Right lobe of liver (tissue), 6 donors: ENCODE measurements at regions not wholly inside any gene's neighbourhood (a gene's known extent, or its start where the extent isn't known, plus 50 kb on each side); places are given as distances from the start of the nearest gene placed in this dataset.

Experiments
- ATAC-seq, 4 donors: fragments of 200-7000 bp; cut with Tn5 transposase; one replicate each; pipeline ENCODE4 v1.9.1; 2020; ENCODE audit warnings: mild to moderate bottlenecking in 4 of 4, moderate library complexity in 4 of 4
- DNase-seq, 3 donors: peaks; one replicate each; pipeline ENCODE4 v3.0.0-alpha.2; 2020
- H3K27ac ChIP-seq, 3 donors: fragments of 200-600 bp; one replicate each; pipeline ENCODE4 v1.8.0; 2022
- H3K27me3 ChIP-seq, 2 donors: fragments of 200-600 bp; one replicate each; pipeline ENCODE4 v1.8.0; 2022
- H3K36me3 ChIP-seq, 4 donors: fragments of 200-600 bp; sonication (generic) in 1 of 4; one replicate each; pipeline versions ENCODE4 v1.5.1 to v1.8.0; 2017 to 2022; ENCODE audit warnings: control low read depth in 1 of 4
- H3K4me1 ChIP-seq, 4 donors: fragments of 200-600 bp; sonication (generic) in 1 of 4; one replicate each; pipeline versions ENCODE4 v1.5.1 to v1.8.0; 2017 to 2022; ENCODE audit warnings: control low read depth in 1 of 4
- H3K4me3 ChIP-seq, 3 donors: fragments of 200-600 bp; one replicate each; pipeline ENCODE4 v1.8.0; 2022
- H3K9me3 ChIP-seq, 4 donors: fragments of 200-600 bp; sonication (generic) in 1 of 4; one replicate each; pipeline versions ENCODE4 v1.5.1 to v1.8.0; 2017 to 2022; ENCODE audit warnings: control low read depth in 1 of 4
- POLR2A ChIP-seq: fragments of 450-650 bp; IDR thresholded peaks from one replicate; pipeline ENCODE4 v1.6.1; 2017; ENCODE audit warnings: antibody characterized with exemption, mild to moderate bottlenecking
- WGBS: methylation state at CpG from one replicate; pipeline ENCODE4 v1.1.6; 2018; ENCODE audit warnings: low coverage, low lambda C conversion rate; ENCODE audit not compliant: insufficient coverage; ENCODE audit errors: missing lambda C conversion rate; 5-methylcytosine and 5-hydroxymethylcytosine counted together
- intact Hi-C, 2 donors: fragments of 100-400 bp; cut with DNase I; formaldehyde crosslinking; loops; one replicate each; pipeline versions ENCODE4 v1.11.2 to v1.14.1; 2022
- TF ChIP-seq, protein P1 (sequence below), 4 donors: fragments of 200-600 bp in 3 of 4; fragments of 450-650 bp in 1 of 4; IDR thresholded peaks; one replicate each; pipeline versions ENCODE4 v1.5.1 to v1.8.0; 2016 to 2022; ENCODE audit warnings: antibody characterized with exemption in 4 of 4, mild to moderate bottlenecking in 2 of 4
- donor health status: DM: no; HTN: yes; CAD: no.
- donor health status: DM: no; HTN: no; CAD: no.
- donor health status: DM: no; HTN: no; CAD: no.
- donor health status: DM: no; HTN: yes; CAD: no.
- donor health status: DM: no; HTN: yes; CAD: no.

DNA sequence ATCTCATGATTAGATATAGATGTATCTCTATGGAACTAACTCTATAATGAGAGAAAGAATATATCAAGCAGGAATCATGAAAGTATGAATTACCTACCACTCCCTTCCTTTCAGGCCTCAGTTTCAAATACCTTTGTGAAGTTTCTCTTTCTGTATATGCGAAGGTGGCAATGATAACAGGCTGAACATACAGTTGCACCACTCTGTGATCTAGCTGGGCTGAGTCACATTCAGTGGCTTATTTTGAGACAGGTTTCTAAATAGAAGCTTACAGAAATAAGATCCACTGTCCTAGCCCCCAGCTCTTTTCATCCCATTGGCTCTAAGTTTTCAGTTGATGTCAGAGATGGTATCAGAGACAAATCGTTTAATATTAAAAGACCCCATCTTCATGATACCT, 662.0 kb downstream of the SLITRK1 start:
- ATAC-seq: no peak
- no peak overlapping the region for H3K4me3 ChIP-seq
- H3K27ac ChIP-seq: no peak overlapping the region
- no peaks in the 10 kb centered on the region for H3K27me3 ChIP-seq
- 63% methylated on average over 2 of the region's 2 CpGs for WGBS
- no peaks in the 10 kb centered on the region for H3K4me1 ChIP-seq
- intact Hi-C loops: no loop called here
- no peak for DNase-seq
- H3K9me3 ChIP-seq: no peaks in the 10 kb centered on the region
- H3K36me3 ChIP-seq: no peaks in the 10 kb centered on the region
- TF ChIP-seq, protein P1, sequence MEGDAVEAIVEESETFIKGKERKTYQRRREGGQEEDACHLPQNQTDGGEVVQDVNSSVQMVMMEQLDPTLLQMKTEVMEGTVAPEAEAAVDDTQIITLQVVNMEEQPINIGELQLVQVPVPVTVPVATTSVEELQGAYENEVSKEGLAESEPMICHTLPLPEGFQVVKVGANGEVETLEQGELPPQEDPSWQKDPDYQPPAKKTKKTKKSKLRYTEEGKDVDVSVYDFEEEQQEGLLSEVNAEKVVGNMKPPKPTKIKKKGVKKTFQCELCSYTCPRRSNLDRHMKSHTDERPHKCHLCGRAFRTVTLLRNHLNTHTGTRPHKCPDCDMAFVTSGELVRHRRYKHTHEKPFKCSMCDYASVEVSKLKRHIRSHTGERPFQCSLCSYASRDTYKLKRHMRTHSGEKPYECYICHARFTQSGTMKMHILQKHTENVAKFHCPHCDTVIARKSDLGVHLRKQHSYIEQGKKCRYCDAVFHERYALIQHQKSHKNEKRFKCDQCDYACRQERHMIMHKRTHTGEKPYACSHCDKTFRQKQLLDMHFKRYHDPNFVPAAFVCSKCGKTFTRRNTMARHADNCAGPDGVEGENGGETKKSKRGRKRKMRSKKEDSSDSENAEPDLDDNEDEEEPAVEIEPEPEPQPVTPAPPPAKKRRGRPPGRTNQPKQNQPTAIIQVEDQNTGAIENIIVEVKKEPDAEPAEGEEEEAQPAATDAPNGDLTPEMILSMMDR (IDR thresholded peaks at IDR 0.05): no peak
- no peak for TF ChIP-seq POLR2A

DNA sequence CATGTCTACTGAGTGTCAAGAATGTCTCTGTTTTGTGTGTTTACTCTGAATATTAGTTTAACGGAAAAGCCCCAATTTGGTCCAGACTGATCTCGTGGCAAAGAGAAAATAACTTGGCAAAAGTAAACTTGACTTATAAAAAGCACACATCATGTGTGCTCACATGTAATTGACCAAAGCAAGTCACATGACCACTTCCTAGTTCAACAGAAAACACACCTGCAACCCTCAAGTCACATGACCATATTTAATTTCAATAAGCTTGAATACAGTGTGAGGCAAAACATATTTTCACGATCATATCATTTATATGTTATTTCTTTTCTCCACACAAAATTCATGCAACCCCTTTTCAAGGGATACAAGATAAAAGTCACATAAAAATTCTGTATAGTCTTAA, 662.4 kb downstream of the SLITRK1 start:
- TF ChIP-seq, protein P1 (IDR thresholded peaks at IDR 0.05): no peak
- no peak for TF ChIP-seq POLR2A
- intact Hi-C loops: no loop called here
- Histone ChIP-seq H3K27me3 (no peaks in the 10 kb centered on the region), H3K36me3 (no peaks in the 10 kb centered on the region), H3K4me1 (no peaks in the 10 kb centered on the region), H3K9me3 (no peaks in the 10 kb centered on the region), H3K4me3 (no peak overlapping the region), H3K27ac (no peak overlapping the region)
- ATAC-seq (no peak), DNase-seq (no peak)
- 43% methylated on average over 3 of the region's 3 CpGs for WGBS

DNA sequence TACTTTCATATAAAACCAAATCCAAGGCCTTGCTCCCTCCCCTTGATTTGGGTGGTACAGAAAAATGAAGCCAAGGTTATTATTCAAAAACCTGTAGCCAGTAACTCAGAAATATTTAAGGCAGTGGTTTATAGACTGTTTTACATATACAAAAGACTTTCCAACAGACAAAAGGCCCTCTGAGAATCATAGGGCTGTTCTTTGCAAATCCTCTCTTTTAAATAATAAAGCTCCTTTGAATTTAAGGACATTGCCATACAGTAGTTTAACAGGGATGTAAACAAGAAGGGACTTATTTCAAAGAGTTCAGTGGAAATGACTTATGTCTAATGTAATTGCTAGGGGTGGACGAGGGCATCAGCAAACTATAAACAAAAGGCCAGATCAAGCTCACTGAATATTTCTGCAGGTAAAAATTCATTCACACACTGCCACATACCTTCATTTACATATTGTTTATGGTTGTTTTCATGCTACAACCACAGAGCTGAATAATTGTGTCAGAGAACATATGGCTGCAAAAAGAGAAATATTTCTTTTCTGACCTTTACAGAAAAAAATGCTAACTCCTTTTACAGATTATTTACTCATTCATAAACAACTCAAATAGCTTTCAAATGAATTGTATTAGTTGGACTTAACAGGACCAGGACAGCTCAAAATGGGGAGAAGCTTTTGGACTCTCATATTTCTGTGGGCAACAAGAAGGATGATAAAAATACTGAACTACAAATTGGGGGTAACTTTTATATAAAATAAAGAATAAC, 665.6 kb downstream of the SLITRK1 start:
- H3K4me1 ChIP-seq: no peaks in the 10 kb centered on the region
- H3K9me3 ChIP-seq: no peaks in the 10 kb centered on the region
- DNase-seq (no peak), ATAC-seq (no peak)
- H3K27ac ChIP-seq: no peak overlapping the region
- H3K36me3 ChIP-seq: no peaks in the 10 kb centered on the region
- no peaks in the 10 kb centered on the region for H3K27me3 ChIP-seq
- intact Hi-C loops: no loop called here
- 14% methylated on average over 1 of the region's 1 CpG for WGBS
- H3K4me3 ChIP-seq: no peak overlapping the region
- TF ChIP-seq POLR2A: no peak
- TF ChIP-seq, protein P1 (IDR thresholded peaks at IDR 0.05): no peak

DNA sequence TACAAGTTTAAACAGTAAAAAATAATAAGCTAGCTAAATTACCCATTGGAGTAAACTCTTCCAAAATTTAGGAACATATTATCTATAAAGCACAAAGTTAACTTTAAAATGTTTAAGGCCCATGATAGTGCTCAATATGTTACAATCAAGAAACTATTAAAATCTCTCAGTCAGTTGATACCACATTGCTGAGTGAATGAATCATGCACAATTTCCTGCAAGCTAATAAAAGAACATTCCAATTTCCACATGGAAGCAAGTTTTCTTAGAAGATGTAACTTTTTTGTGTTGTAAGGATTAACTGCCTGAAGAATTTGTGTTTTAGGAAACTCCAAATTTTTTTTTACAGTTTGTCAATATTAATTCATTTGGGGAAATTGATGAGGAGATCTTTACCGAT, 666.6 kb downstream of the SLITRK1 start:
- Histone ChIP-seq H3K36me3 (no peaks in the 10 kb centered on the region), H3K9me3 (peaks cover 0 to 4% (median 0%) of the 10 kb centered on the region in 4 donors), H3K4me1 (no peaks in the 10 kb centered on the region), H3K27ac (no peak overlapping the region), H3K27me3 (no peaks in the 10 kb centered on the region), H3K4me3 (no peak overlapping the region)
- intact Hi-C loops: no loop called here
- TF ChIP-seq POLR2A: no peak
- TF ChIP-seq, protein P1 (IDR thresholded peaks at IDR 0.05): no peak
- WGBS: 55% methylated on average over 1 of the region's 1 CpG
- ATAC-seq (no peak), DNase-seq (no peak)
